ENCODE measurements at regions not wholly inside any gene's neighbourhood (a gene's known extent, or its start where the extent isn't known, plus 50 kb on each side); places are given as distances from the start of the nearest gene placed in this dataset.
A peak's percentile ranks its signal among the peaks of the same experiment; 100 is the strongest.

GRCh38 chr17:33776903-33777302 is 478.2 kb upstream of the CCL2 start:
- DNase-seq (ENCODE audit: low spot score) = no peak

GRCh38 chr17:33777674-33778073 is 477.4 kb upstream of the CCL2 start:
- DNase-seq (ENCODE audit: low spot score) = no peak

- no peak for DNase-seq (ENCODE audit: low spot score)
Observed at GRCh38 chr17:33778505-33779233, 476.4 kb upstream of the CCL2 start.

- peak; percentile 78 for DNase-seq (ENCODE audit: low spot score)
Observed at GRCh38 chr17:33779234-33779591, 475.9 kb upstream of the CCL2 start.

- DNase-seq (ENCODE audit: low spot score) = no peak
Observed at GRCh38 chr17:33785281-33785680, 469.8 kb upstream of the CCL2 start.

DNA sequence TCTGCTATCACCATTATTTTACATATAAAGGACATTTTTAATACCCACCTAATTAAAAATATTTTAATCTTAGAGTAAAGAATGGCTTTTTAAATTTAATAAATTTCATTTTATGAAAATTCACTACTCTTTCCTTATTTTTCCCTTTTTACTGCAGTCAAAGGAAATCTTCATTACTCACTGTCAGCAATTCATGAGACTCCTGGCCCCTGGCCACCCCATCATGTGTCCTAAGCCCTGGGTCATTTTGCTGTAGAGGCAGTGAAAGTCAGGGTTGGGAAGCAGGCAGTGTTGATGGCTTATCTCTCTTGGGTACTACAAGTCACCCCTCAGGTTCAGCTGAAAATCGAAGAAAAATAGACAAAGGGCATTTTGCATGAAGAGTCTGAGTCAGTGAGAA is 468.6 kb upstream of the CCL2 start:
- no peak for DNase-seq (ENCODE audit: low spot score)

DNA sequence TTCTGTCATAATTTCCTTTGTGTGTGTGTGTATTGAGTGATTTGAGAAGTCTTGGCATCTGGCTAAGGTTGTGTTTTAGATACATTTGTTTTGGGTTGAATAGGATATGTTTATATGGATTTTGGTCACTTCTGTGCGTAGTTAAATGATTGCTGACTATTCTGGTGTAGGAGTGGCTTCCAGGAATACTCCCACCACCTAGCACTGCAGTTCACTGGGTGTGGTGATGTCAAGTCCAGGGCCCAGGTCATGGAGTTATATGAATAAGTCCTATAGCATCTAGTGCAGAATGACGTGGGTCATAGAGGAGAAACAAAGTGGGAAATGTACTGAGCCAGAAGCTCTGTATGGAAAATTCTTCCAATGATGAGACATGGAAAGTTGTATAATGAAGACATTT is 465.4 kb upstream of the CCL2 start:
- DNase-seq (ENCODE audit: low spot score) = no peak

DNA sequence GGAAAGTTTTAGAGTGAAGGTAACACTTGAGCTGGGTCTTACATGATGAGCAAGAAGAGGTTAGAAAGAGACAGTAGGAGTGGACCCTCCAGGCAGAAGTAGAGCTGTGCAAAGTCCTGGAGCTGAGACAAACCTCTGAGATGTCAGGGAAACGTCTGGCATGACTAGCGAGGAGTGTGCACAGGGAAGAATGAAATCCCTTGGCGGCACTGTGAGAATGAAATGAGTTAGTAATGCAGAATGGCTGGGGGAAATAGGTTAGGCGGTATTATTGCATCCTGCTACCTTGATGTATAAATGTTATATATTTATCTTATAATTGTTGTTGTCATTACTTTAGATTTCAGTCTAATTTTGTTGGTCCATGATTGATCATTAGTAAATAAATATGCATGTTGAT is 457.9 kb upstream of the CCL2 start:
- DNase-seq (ENCODE audit: low spot score) = no peak

GRCh38 chr17:33798308-33798707 is 456.8 kb upstream of the CCL2 start:
- no peak for DNase-seq (ENCODE audit: low spot score)

- no peak for DNase-seq (ENCODE audit: low spot score)
Observed at GRCh38 chr17:33802349-33803198, 452.5 kb upstream of the CCL2 start.

DNA sequence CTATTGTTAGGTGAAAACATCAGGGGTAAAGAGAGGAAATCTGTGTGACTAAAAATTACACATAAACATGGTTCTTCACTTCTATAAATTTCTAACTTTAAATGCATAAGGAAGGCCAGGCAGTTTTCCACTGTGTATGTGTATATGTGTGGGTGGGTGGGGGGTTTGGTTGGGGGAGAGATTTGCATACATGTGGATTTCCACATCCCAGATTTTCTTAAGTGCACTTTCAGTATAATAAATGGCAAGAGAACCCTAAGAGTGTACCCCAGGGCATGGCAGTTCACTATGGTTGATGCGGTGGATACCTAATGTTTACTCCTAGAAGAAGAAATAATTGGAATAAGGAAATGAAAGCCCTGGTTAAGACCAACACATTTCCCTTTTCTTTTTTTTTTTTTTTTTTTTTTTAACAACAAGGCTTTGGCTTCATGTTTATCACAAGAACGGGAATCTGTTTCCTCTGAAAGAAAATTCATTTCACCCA is 451.8 kb upstream of the CCL2 start:
- DNase-seq (ENCODE audit: low spot score) = no peak

- DNase-seq (ENCODE audit: low spot score) = no peak
Observed at GRCh38 chr17:33803686-33804085, 451.4 kb upstream of the CCL2 start.

- DNase-seq (ENCODE audit: low spot score) = no peak
Observed at GRCh38 chr17:33804401-33804800, 450.7 kb upstream of the CCL2 start.

GRCh38 chr17:33806631-33807030 is 448.5 kb upstream of the CCL2 start:
- DNase-seq (ENCODE audit: low spot score) = no peak

DNA sequence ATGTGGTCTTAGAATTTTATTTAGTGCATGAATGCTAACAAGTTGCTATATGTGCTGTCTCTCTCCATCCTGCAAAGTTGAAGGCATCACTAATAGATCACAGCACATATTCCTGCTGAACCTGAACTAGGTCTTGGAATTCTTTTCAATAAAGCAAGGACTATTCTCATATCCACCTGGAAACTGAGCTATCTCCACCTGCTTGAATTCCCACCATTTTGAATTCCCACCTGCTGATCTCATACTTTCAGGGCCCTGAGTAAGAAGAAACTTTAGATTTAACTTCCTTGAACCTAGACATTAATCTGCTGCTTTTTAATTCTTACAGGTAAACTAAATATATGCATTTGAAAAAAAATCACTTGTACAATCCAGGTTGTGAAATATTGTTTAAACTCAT is 445.3 kb upstream of the CCL2 start:
- DNase-seq (ENCODE audit: low spot score) = no peak

DNA sequence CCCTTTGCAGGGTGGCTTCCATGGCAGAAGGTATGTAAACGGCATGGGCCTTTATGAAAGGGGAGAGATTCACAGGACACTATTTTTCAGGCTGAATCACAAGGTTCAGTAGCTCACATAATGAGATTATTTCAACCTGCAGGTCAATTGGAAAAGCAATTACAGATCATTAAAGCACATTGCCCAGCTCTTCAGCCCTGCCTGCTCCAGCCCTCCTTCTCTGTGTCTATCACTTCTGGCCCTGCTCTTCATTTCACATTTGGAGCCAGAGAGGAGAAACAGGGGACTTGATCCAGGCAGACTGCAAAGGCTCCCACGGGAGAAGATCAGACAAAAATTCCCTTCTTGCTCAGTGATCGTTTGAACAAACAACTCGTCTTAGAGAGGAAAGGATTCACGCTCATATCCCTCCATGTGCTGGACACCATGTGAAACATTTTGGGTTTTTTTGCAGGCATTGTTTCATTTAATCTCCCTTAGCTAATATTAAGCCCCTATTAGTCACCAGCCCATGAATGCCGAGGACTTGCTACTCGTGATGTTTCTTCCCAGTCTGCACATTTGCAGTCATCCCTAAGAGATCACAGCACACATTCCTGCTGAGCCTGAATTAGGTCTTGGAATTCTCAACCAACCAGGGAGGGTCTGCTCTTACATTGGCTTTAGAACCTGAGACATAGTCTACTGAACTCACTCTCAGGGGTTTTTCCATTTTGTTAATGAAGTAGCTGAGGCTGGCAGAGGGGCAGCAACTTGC is 443.9 kb upstream of the CCL2 start:
- no peak for DNase-seq (ENCODE audit: low spot score)

DNA sequence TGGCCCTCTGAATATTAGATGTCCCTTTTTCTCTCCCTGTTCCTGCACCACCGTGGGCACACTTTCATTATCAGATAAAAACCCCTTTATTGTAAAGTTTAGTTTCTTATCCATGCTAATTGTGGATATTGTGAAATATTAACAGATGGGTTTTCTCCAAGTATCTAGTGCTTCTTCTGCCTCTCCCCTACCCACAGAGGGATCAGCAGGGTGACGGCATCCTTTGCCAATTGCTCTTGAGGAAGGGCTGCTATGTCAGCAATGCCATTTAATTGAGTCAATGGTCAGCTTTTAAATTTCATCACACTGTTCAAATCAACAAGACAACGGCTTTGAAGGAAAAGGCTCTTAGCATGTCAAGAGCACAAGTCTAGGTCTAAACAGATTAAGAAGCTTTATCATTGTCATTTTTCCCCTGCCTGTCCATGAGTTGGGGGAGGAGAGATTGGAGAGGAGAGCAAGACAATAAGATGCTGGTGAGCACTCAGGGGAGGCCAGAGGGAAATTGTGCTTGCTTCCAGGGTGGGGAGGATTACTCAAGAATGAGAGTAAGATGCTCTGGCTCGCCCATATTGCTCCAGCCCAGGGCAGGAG is 443.0 kb upstream of the CCL2 start:
- DNase-seq (ENCODE audit: low spot score) = no peak

GRCh38 chr17:33814852-33815251 is 440.2 kb upstream of the CCL2 start:
- DNase-seq (ENCODE audit: low spot score) = no peak

GRCh38 chr17:33816036-33816435 is 439.0 kb upstream of the CCL2 start:
- no peak for DNase-seq (ENCODE audit: low spot score)

- DNase-seq (ENCODE audit: low spot score) = no peak
Observed at GRCh38 chr17:33816842-33817617, 438.1 kb upstream of the CCL2 start.

- DNase-seq (ENCODE audit: low spot score) = no peak
Observed at GRCh38 chr17:33819539-33819938, 435.5 kb upstream of the CCL2 start.

- DNase-seq (ENCODE audit: low spot score) = no peak
Observed at GRCh38 chr17:33832262-33832661, 422.8 kb upstream of the CCL2 start.

Measured in COLO829 (cell line).